DND-41 (cell line): ENCODE measurements at regions not wholly inside any gene's neighbourhood (a gene's known extent, or its start where the extent isn't known, plus 50 kb on each side); places are given as distances from the start of the nearest gene placed in this dataset.

ENCODE experiments used
- CTCF ChIP-seq: IDR thresholded peaks from 2 replicates; pipeline ENCODE4 v1.5.1; 2012; ENCODE audit warnings: borderline replicate concordance, low read length, moderate library complexity, mild to moderate bottlenecking; ENCODE audit not compliant: poor library complexity, severe bottlenecking; ENCODE audit errors: extremely low read depth
- EZH2 ChIP-seq: IDR thresholded peaks from 3 replicates; pipeline ENCODE4 v1.6.1; 2012; ENCODE audit warnings: borderline replicate concordance, low read depth, mild to moderate bottlenecking, moderate library complexity, low read length, inconsistent platforms; ENCODE audit not compliant: severe bottlenecking

- no peak for TF ChIP-seq CTCF
- no peak for TF ChIP-seq EZH2
These were observed 101.2 kb upstream of the IRF2BP2 start for GRCh38 chr1:234710936-234711724.
